Kidney epithelial cell (primary cell): ENCODE measurements at regions not wholly inside any gene's neighbourhood (a gene's known extent, or its start where the extent isn't known, plus 50 kb on each side); places are given as distances from the start of the nearest gene placed in this dataset.

Experiments
- DNase-seq: peaks from one replicate; pipeline ENCODE4 v3.0.0-alpha.2; 2010; ENCODE audit warnings: low read depth
- H3K27me3 ChIP-seq: 2 replicates; pipeline ENCODE4 v1.6.0; 2011; ENCODE audit warnings: low read length; ENCODE audit not compliant: control insufficient read depth, insufficient read depth
- H3K36me3 ChIP-seq: 2 replicates; pipeline ENCODE4 v1.5.1; 2011; ENCODE audit warnings: low read length; ENCODE audit not compliant: control insufficient read depth, insufficient read depth
- H3K4me3 ChIP-seq: 2 replicates; pipeline ENCODE4 v1.5.1; 2011; ENCODE audit warnings: low read depth, mild to moderate bottlenecking, control low read depth, low read length
- TF ChIP-seq, protein P1 (sequence below): IDR thresholded peaks from 2 replicates; pipeline ENCODE4 v1.5.1; 2011; ENCODE audit warnings: mild to moderate bottlenecking, moderate library complexity, low read length, control low read depth, inconsistent platforms; ENCODE audit not compliant: insufficient read depth, poor library complexity, severe bottlenecking

DNA sequence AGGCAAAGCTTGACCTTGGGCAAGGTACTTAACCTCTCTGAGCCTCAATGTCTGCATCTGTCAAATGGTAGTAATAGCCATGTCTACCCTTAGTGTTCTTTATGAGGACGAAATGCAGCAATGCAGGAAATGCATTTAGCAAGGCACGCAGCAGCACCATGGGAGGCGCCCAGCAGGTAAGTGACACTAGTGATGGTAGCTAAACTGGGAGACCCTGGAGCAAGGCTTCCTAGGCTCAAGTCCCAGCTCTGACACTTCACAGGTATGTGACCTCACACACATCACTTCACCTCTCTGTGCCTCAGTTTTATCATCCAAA lies 289.0 kb downstream of the RRAGC start:
- H3K4me3 ChIP-seq: no peak overlapping the region
- TF ChIP-seq, protein P1, sequence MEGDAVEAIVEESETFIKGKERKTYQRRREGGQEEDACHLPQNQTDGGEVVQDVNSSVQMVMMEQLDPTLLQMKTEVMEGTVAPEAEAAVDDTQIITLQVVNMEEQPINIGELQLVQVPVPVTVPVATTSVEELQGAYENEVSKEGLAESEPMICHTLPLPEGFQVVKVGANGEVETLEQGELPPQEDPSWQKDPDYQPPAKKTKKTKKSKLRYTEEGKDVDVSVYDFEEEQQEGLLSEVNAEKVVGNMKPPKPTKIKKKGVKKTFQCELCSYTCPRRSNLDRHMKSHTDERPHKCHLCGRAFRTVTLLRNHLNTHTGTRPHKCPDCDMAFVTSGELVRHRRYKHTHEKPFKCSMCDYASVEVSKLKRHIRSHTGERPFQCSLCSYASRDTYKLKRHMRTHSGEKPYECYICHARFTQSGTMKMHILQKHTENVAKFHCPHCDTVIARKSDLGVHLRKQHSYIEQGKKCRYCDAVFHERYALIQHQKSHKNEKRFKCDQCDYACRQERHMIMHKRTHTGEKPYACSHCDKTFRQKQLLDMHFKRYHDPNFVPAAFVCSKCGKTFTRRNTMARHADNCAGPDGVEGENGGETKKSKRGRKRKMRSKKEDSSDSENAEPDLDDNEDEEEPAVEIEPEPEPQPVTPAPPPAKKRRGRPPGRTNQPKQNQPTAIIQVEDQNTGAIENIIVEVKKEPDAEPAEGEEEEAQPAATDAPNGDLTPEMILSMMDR: no peak
- no peaks in the 10 kb centered on the region for H3K36me3 ChIP-seq
- peaks cover 18% of the 10 kb centered on the region for H3K27me3 ChIP-seq
- no peak for DNase-seq

DNA sequence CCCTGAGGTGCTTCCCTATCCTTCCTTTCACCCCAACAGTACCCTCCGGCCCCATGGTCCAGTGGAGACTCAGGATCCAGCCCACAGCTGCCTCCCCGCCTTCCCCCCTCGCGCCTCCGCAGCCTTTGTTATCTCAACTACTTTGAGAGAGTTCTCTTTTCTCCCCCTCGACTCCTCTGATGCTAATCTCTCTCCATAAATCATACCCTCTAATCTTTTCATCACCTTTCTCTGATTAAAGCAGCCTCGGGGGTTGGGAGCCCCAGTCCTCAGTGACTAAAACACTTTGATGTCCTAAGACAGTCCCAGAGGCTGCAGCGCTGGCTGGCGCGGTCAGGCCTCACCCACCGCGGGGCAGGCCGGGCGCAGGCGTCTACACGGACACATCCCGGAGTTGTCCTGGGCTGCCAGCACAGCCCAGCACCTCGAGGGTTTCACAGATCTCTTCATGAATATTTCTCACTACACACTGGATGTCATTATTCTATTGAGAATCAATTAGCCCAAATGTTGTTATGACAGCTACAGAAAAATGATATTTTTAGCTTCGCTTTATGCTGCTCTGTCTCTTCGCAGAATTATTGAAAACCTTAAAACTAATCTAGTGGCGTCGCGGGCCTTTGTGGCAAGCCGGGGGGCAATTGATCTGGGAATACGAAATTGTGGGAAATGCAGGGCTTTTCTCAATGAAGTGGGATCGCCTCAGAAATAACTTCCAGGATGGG lies 289.5 kb downstream of the RRAGC start:
- TF ChIP-seq, protein P1: no peak
- H3K4me3 ChIP-seq: no peak overlapping the region
- H3K36me3 ChIP-seq: no peaks in the 10 kb centered on the region
- DNase-seq: no peak
- H3K27me3 ChIP-seq: peaks cover 18% of the 10 kb centered on the region

DNA sequence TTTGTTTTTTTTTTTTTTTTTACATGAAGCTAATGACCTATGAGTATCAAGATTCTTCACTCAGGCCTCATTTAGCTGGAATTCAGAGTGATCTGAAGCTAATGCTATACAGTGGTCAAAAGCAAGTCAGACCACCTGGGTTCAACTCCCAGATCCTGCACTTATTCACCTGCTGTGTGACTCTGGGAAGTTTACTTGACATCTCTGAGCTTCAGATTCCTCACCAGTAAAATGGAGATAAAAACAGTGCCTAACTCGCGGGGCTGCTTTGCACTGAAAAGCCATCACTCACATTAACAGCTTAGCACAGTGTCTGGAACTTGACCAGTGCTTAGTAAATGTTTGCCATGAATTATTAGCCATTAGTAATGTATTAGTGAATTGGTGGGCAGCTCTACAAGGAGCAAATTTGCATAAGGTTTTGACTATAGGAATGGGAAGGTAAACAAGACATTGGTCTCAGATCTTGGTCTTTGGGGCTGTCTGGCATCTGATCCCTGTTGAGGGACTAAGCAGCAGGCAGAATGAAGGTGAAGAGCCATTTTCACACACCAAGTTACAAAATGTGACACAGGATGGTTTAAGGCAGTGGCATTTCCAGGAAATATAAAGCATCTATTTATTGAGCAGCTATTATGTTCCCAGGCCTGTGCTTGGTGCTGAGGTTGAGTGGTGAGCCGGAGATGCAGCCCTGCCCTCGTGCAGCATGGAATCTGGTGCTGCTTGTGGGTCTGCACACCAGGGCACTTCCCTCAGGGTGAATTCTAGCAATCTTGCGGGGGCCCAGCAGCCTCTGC lies 291.3 kb downstream of the RRAGC start:
- H3K4me3 ChIP-seq: no peak overlapping the region
- peaks cover 18% of the 10 kb centered on the region for H3K27me3 ChIP-seq
- no peaks in the 10 kb centered on the region for H3K36me3 ChIP-seq
- TF ChIP-seq, protein P1: no peak
- no peak for DNase-seq

DNA sequence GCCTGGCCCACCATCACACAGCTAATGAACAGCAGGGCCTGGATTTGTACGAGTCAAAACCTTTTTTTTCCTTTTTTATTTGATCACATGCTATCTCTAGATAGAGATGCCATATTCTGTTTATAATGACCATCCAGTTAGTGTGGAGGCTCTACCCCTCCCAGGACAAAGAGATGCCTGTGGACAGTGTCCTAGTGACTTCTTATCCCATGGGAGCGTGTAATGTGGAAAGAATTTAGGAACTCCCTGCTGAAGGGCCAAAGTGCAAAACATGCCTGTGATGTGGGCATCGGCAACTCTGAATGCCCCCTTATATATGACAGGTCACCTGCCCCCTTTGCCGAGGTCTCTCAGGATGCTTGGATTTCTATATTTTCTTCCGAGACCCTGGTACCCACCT lies 292.2 kb downstream of the RRAGC start:
- Histone ChIP-seq H3K27me3 (peaks cover 18% of the 10 kb centered on the region), H3K36me3 (no peaks in the 10 kb centered on the region), H3K4me3 (no peak overlapping the region)
- no peak for DNase-seq
- TF ChIP-seq, protein P1: no peak

DNA sequence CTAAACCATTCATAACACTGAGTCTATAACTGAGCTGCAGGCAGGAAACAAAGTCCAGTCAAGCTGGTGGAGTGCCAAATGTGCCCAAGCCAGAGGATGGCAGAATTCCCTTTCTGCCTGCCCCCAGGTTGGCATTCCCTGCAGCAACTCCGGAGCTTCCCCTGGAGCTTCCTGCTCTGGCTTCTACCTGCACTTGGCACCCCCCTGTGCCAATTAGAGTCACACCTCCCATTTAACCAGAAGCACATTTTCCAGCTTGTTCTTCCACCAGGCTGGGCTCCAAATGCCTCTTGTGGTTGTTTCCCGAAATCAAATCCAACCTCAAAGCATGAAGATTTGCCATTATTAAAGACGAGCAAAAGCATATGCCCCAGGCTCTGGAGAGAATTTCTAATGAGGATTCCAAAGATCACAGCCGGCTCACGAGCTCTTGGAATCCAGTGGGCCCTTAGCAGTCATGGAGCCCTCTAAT lies 294.5 kb downstream of the RRAGC start:
- Histone ChIP-seq H3K4me3 (no peak overlapping the region), H3K36me3 (no peaks in the 10 kb centered on the region), H3K27me3 (peaks cover 25% of the 10 kb centered on the region)
- DNase-seq: no peak
- TF ChIP-seq, protein P1: no peak
